H1 (cell line): ENCODE measurements at regions not wholly inside any gene's neighbourhood (a gene's known extent, or its start where the extent isn't known, plus 50 kb on each side); places are given as distances from the start of the nearest gene placed in this dataset.

Source experiments
- CTCF ChIP-seq, 3 experiments: IDR thresholded peaks; 1 replicate in 2 of 3; 2 replicates in 1 of 3; pipeline versions ENCODE4 v1.5.1 to v1.6.1; 2011; ENCODE audit warnings: low read length in 3 of 3, mild to moderate bottlenecking in 3 of 3, inconsistent platforms in 2 of 3, low read depth in 1 of 3, moderate library complexity in 1 of 3; ENCODE audit not compliant: insufficient read depth in 1 of 3; ENCODE audit errors: control extremely low read depth in 1 of 3
- JUND ChIP-seq: IDR thresholded peaks from 2 replicates; pipeline ENCODE4 v1.6.1; 2011; ENCODE audit warnings: mild to moderate bottlenecking, improper control_type of control experiment, low read length
- POLR2A ChIP-seq, 2 experiments: IDR thresholded peaks; 1 replicate in 1 of 2; 2 replicates in 1 of 2; pipeline ENCODE4 v1.6.1; 2011; ENCODE audit warnings: low read depth in 2 of 2, low read length in 2 of 2, mild to moderate bottlenecking in 2 of 2; ENCODE audit errors: control extremely low read depth in 1 of 2

GRCh38 chr13:84931264-84931663 lies 868.0 kb downstream of the SLITRK6 start:
- TF ChIP-seq POLR2A (IDR thresholded peaks at IDR 0.05; ENCODE audit: control extremely low read depth in 1 of 2, low read depth in 2 of 2, low read length in 2 of 2): no peak
- TF ChIP-seq CTCF (IDR thresholded peaks at IDR 0.05; ENCODE audit: control extremely low read depth in 1 of 3, insufficient read depth in 1 of 3, low read depth in 1 of 3, low read length in 3 of 3): no peak
- no peak for TF ChIP-seq JUND
